Karpas-422 (cell line): ENCODE measurements at regions not wholly inside any gene's neighbourhood (a gene's known extent, or its start where the extent isn't known, plus 50 kb on each side); places are given as distances from the start of the nearest gene placed in this dataset.
"Not testable (repeated sequence)": the region's sequence is repeated elsewhere in the genome, so short reads cannot be mapped to it uniquely, and the experiment has no call there.

Source experiments
- DNase-seq: peaks from one replicate; pipeline ENCODE4 v3.0.0-alpha.2; 2015
- H2AFZ ChIP-seq: fragments of 200-600 bp; sonication (generic); 2 replicates; pipeline ENCODE4 v1.6.1; 2014; ENCODE audit warnings: antibody characterized with exemption, low read length, mixed read lengths
- H3K27ac ChIP-seq: fragments of 200-600 bp; sonication (generic); 2 replicates; pipeline ENCODE4 v1.5.1; 2014; ENCODE audit warnings: mild to moderate bottlenecking, low read length, moderate library complexity
- H3K27me3 ChIP-seq: fragments of 200-600 bp; sonication (generic); 2 replicates; pipeline ENCODE4 v1.6.1; 2014; ENCODE audit warnings: low read length, mixed read lengths
- H3K36me3 ChIP-seq: fragments of 200-600 bp; sonication (generic); 2 replicates; pipeline ENCODE4 v1.6.1; 2014; ENCODE audit warnings: low read length, mixed read lengths; ENCODE audit not compliant: insufficient read depth
- H3K4me1 ChIP-seq: fragments of 200-600 bp; sonication (generic); 2 replicates; pipeline ENCODE4 v1.6.1; 2014; ENCODE audit warnings: mild to moderate bottlenecking, low read length, mixed read lengths
- H3K4me2 ChIP-seq: fragments of 200-600 bp; sonication (generic); 2 replicates; pipeline ENCODE4 v1.6.1; 2014; ENCODE audit warnings: low read length, low read depth, mild to moderate bottlenecking; ENCODE audit not compliant: poor library complexity, severe bottlenecking
- H3K4me3 ChIP-seq: fragments of 200-600 bp; sonication (generic); 2 replicates; pipeline ENCODE4 v1.5.1; 2014; ENCODE audit warnings: mild to moderate bottlenecking, antibody characterized with exemption, low read length, mixed read lengths
- H3K79me2 ChIP-seq: fragments of 200-600 bp; sonication (generic); 2 replicates; pipeline ENCODE4 v1.6.1; 2014; ENCODE audit warnings: mild to moderate bottlenecking, low read length, mixed read lengths
- H3K9ac ChIP-seq: fragments of 200-600 bp; sonication (generic); 2 replicates; pipeline ENCODE4 v1.6.0; 2014; ENCODE audit warnings: low read length
- H3K9me2 ChIP-seq: fragments of 200-600 bp; sonication (generic), shearing (Covaris generic); replicated peaks from 2 replicates; pipeline ENCODE4 v1.6.0; 2014; ENCODE audit warnings: mild to moderate bottlenecking, low read length, moderate library complexity; ENCODE audit not compliant: insufficient read depth
- H3K9me3 ChIP-seq: fragments of 300-700, 200-600 bp; sonication (generic); 2 replicates; pipeline ENCODE4 v1.6.1; 2014; ENCODE audit warnings: low read length, mixed read lengths
- H4K20me1 ChIP-seq: fragments of 200-600 bp; sonication (generic); 2 replicates; pipeline ENCODE4 v1.6.1; 2014; ENCODE audit warnings: mild to moderate bottlenecking, antibody characterized with exemption, low read length, low read depth; ENCODE audit not compliant: insufficient read depth

DNA sequence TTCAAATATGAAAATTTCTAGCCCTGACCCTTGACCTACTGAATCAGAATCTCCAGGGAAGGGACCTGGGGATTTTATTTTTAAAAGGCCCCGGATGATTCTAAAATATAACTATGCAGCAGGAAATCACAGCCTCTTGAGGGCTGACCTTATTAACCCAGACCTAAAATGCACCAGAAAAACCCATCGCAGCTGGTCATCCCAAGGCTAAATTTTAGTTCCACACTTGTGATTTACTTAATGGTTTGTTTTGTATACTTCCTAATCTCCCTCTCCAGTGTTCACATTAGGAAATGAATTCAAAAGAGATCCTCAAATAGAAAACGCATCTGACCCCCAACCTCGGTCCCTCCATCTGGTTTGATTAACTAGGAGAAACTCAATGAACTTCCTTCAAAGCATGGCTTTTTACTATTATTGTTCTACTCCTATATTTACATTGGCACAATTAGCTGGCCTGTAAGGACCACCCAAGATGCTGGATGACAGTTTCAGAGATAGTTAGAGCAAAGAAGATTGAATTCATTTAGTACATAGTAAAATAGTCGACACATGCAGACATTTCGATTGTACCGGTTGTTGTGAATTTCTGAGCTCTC lies 147.8 kb upstream of the MED14 start:
- no peaks in the 10 kb centered on the region for H3K4me1 ChIP-seq
- H4K20me1 ChIP-seq: no peaks in the 10 kb centered on the region
- no peak overlapping the region for H3K9ac ChIP-seq
- no peaks in the 10 kb centered on the region for H3K36me3 ChIP-seq
- no peak overlapping the region for H2AFZ ChIP-seq
- no peaks in the 10 kb centered on the region for H3K27me3 ChIP-seq
- no peaks in the 10 kb centered on the region for H3K79me2 ChIP-seq
- H3K27ac ChIP-seq: no peak overlapping the region
- DNase-seq: no peak
- no peaks in the 10 kb centered on the region for H3K9me2 ChIP-seq
- no peak overlapping the region for H3K4me2 ChIP-seq
- H3K9me3 ChIP-seq: no peaks in the 10 kb centered on the region
- no peak overlapping the region for H3K4me3 ChIP-seq

DNA sequence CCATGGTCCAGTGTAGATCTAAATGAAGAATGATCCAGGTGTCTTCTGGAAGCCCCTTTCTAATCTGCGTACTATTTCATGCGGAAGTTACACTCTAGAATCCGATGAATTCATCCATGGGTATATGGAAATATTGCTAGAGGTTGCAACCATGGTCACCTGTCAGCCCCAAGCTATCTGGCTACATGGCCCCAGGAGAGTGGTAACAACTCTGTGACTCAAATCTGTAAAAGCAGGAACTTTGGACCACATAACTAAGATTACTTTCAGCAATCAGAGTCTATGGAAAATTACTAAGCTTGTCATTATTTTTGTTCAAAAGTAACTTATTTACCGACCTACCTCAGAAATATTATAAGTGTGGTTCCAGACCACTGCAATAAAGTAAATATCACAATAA lies 150.6 kb upstream of the MED14 start:
- H3K27ac ChIP-seq: no peak overlapping the region
- DNase-seq: no peak
- H3K4me3 ChIP-seq: no peak overlapping the region
- no peaks in the 10 kb centered on the region for H3K9me3 ChIP-seq
- no peaks in the 10 kb centered on the region for H3K27me3 ChIP-seq
- no peaks in the 10 kb centered on the region for H3K9me2 ChIP-seq
- no peaks in the 10 kb centered on the region for H3K79me2 ChIP-seq
- no peaks in the 10 kb centered on the region for H4K20me1 ChIP-seq
- no peaks in the 10 kb centered on the region for H3K36me3 ChIP-seq
- no peaks in the 10 kb centered on the region for H3K4me1 ChIP-seq
- H3K9ac ChIP-seq: no peak overlapping the region
- H2AFZ ChIP-seq: no peak overlapping the region
- H3K4me2 ChIP-seq: no peak overlapping the region

DNA sequence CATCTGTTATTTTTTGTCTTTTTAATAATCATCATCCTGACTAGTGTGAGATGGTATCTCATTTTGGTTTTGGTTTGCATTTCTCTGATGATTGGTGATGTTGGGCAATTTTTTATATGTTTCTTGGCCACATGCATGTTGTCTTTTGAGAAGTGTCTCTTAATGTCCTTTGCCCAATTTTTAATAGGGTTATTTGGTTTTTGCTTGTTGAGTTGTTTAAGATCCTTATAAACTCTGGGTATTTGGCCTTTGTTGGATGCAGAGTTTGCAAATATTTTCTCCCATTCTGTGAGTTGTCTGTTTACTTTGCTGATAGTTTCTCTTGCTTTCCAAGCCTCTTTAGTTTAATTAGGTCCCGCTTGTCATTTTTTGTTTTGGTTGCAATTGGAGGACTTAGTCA lies 152.1 kb upstream of the MED14 start:
- Histone ChIP-seq H3K36me3 (no peaks in the 10 kb centered on the region), H3K9me3 (no peaks in the 10 kb centered on the region), H3K79me2 (no peaks in the 10 kb centered on the region), H2AFZ (no peak overlapping the region), H3K9me2 (no peaks in the 10 kb centered on the region), H3K4me3 (no peak overlapping the region), H3K4me1 (no peaks in the 10 kb centered on the region), H3K9ac (no peak overlapping the region), H3K27me3 (no peaks in the 10 kb centered on the region), H4K20me1 (no peaks in the 10 kb centered on the region), H3K4me2 (no peak overlapping the region), H3K27ac (no peak overlapping the region)
- no peak for DNase-seq

DNA sequence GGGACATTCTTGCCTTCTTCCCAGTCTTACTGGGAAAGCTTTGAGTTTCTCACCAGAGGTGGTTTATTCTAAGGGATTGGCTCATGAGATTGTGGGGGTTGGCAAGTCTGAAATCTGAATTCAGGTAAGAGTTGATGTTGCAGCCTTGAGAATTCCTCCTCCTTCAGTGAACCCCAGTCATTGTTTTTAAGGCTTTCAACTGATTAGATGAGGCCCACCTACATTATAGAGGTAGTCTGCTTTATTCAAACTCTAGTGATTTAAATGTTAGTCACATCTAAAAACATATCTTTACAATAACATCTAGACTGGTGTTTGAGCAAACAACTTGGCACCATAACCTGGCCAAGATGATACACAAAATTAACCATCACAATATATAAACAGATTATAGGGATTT lies 156.5 kb upstream of the MED14 start:
- H3K27ac ChIP-seq: no peak overlapping the region
- no peak overlapping the region for H2AFZ ChIP-seq
- no peaks in the 10 kb centered on the region for H3K27me3 ChIP-seq
- H3K4me2 ChIP-seq: no peak overlapping the region
- no peak overlapping the region for H3K4me3 ChIP-seq
- no peak overlapping the region for H3K9ac ChIP-seq
- no peak for DNase-seq
- H3K9me2 ChIP-seq: no peaks in the 10 kb centered on the region
- H3K4me1 ChIP-seq: no peaks in the 10 kb centered on the region
- no peaks in the 10 kb centered on the region for H4K20me1 ChIP-seq
- no peaks in the 10 kb centered on the region for H3K36me3 ChIP-seq
- no peaks in the 10 kb centered on the region for H3K79me2 ChIP-seq
- H3K9me3 ChIP-seq: no peaks in the 10 kb centered on the region

DNA sequence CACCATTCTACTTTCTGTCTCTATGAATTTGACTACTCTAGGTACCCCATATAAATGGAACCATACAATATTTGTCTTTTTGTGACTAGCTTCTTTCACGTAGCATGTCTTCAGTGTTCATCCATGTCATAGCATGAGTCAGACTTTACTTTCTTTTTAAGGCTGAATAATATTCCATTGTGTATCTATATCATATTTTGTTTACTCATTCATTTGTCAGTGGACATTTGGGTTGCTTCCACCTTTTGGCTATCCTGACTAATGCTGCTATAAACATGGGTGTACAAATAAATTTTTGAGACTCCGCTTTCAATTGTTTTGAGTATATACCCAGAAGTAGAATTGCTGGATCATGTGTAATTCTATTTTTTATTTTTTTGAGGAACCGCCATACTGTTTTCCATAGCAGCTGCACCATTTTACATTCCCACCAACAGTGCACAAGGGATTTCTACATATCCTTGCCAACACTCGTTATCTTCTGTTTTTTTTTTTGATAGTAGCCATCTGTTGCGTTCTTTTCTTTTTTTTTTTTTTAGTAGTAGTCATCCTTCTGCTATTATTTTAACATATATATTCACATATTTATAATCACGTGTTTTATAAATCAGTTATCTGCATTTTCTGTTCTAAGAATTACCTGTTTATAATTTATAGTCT lies 158.0 kb upstream of the MED14 start:
- Histone ChIP-seq H3K27ac (no peak overlapping the region), H3K9me2 (no peaks in the 10 kb centered on the region), H3K4me3 (no peak overlapping the region), H3K27me3 (no peaks in the 10 kb centered on the region), H3K4me2 (no peak overlapping the region), H3K4me1 (no peaks in the 10 kb centered on the region), H4K20me1 (no peaks in the 10 kb centered on the region), H2AFZ (no peak overlapping the region), H3K9ac (no peak overlapping the region), H3K36me3 (no peaks in the 10 kb centered on the region), H3K9me3 (no peaks in the 10 kb centered on the region), H3K79me2 (no peaks in the 10 kb centered on the region)
- DNase-seq: no peak

DNA sequence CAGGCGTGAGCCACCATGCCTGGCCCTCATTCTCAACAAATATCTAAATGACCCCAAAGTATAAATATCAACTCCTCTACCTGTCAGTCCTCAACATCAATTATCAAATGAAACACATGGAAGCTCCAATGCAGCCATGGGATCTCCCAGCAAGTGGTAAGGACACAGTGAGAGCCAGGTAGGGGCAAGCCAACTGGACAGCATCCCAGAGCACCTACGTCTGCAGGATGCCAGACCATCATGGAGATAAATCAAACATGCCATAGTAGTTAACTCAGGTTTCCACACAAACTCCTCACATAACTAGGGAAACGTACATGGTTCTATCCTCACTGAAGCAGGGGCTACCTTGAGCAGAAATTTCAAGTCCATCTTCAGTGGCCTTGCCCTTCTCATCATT lies 159.9 kb upstream of the MED14 start:
- Histone ChIP-seq H3K9ac (no peak overlapping the region), H3K27me3 (no peaks in the 10 kb centered on the region), H3K4me3 (no peak overlapping the region), H2AFZ (no peak overlapping the region), H4K20me1 (no peaks in the 10 kb centered on the region), H3K36me3 (no peaks in the 10 kb centered on the region), H3K4me1 (no peaks in the 10 kb centered on the region), H3K27ac (no peak overlapping the region), H3K9me2 (no peaks in the 10 kb centered on the region), H3K4me2 (no peak overlapping the region), H3K79me2 (no peaks in the 10 kb centered on the region), H3K9me3 (no peaks in the 10 kb centered on the region)
- no peak for DNase-seq

DNA sequence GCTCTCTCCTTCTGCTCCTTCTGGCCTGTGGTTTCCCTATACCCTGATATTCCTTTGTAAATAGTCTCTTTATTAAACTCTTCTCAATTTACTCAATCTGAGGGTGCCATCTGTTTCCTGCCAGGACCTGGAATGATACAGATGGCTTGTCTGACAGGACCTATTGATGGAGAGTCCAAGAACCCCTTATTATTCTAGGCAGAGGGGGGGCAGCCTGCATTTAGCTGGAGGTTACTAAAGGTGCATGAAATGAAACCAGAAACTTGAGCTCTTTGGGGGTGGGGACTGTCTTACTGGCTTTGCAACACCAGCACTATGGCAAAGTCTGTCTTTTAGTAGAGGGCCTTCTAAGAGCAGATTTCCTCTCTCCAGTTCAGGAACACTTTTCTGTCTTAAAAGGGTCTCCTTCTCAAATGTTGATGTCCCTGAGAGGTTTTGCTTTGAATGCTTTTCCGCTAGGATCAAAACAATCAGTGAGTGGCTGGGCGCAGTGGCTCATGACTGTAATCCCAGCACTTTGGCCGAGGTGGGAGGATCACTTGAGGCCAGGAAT lies 162.5 kb upstream of the MED14 start:
- Histone ChIP-seq H3K27me3 (no peaks in the 10 kb centered on the region), H3K79me2 (no peaks in the 10 kb centered on the region), H3K9me2 (no peaks in the 10 kb centered on the region), H3K9me3 (no peaks in the 10 kb centered on the region), H3K27ac (no peak overlapping the region), H3K36me3 (no peaks in the 10 kb centered on the region), H3K4me1 (no peaks in the 10 kb centered on the region), H2AFZ (no peak overlapping the region), H3K9ac (no peak overlapping the region), H3K4me3 (no peak overlapping the region), H3K4me2 (no peak overlapping the region), H4K20me1 (no peaks in the 10 kb centered on the region)
- no peak for DNase-seq

DNA sequence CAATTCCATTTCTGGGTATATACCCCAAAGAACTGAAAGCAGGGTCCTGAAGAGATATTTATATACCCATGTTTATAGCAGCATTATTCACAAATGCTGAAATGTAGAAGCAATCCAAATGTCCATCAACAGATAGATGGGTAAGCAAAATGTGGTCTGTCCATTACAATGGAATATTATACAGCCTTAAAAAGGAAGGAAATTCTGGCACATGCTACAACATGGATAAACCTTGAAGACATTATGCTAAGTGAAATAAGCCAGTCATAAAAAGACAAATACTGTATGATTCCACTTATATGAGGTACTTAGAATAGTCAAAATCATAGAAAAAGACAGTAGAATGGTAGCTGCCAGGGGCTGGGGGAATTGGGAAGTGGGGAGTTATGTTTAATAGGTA lies 169.4 kb upstream of the MED14 start:
- H3K9me2 ChIP-seq, H3K36me3 ChIP-seq, H3K9me3 ChIP-seq, H2AFZ ChIP-seq, DNase-seq, H3K27me3 ChIP-seq, H3K4me2 ChIP-seq, H3K27ac ChIP-seq, H3K4me1 ChIP-seq, H3K79me2 ChIP-seq, H3K4me3 ChIP-seq, H4K20me1 ChIP-seq, H3K9ac ChIP-seq: not testable (repeated sequence)
